ENCODE measurements at regions not wholly inside any gene's neighbourhood (a gene's known extent, or its start where the extent isn't known, plus 50 kb on each side); places are given as distances from the start of the nearest gene placed in this dataset.
"Not testable (repeated sequence)": the region's sequence is repeated elsewhere in the genome, so short reads cannot be mapped to it uniquely, and the experiment has no call there.

- no peak for DNase-seq
Measured at GRCh38 chr19:28546148-28546685, 666.7 kb downstream of the UQCRFS1 start.

GRCh38 chr19:28545397-28545796 is 667.6 kb downstream of the UQCRFS1 start:
- not testable (repeated sequence) for DNase-seq

- DNase-seq = no peak
Measured at GRCh38 chr19:28544451-28545261, 668.3 kb downstream of the UQCRFS1 start.

- DNase-seq = no peak
Measured at GRCh38 chr19:28543244-28543776, 669.6 kb downstream of the UQCRFS1 start.

GRCh38 chr19:28542394-28543243 is 670.3 kb downstream of the UQCRFS1 start:
- DNase-seq = no peak

GRCh38 chr19:28541602-28542393 is 671.2 kb downstream of the UQCRFS1 start:
- no peak for DNase-seq

- DNase-seq = no peak
Measured at GRCh38 chr19:28541029-28541428, 671.9 kb downstream of the UQCRFS1 start.

GRCh38 chr19:28540385-28540784 is 672.6 kb downstream of the UQCRFS1 start:
- not testable (repeated sequence) for DNase-seq

GRCh38 chr19:28539759-28540158 is 673.2 kb downstream of the UQCRFS1 start:
- DNase-seq = no peak

- not testable (repeated sequence) for DNase-seq
Measured at GRCh38 chr19:28538579-28538978, 674.4 kb downstream of the UQCRFS1 start.

- no peak for DNase-seq
Measured at GRCh38 chr19:28537896-28538295, 675.1 kb downstream of the UQCRFS1 start.

- DNase-seq = no peak
Measured at GRCh38 chr19:28537079-28537478, 675.9 kb downstream of the UQCRFS1 start.

- DNase-seq = no peak
Measured at GRCh38 chr19:28535352-28535775, 677.6 kb downstream of the UQCRFS1 start.

- DNase-seq = no peak
Measured at GRCh38 chr19:28534766-28535351, 678.1 kb downstream of the UQCRFS1 start.

GRCh38 chr19:28532765-28533341 is 680.1 kb downstream of the UQCRFS1 start:
- no peak for DNase-seq

- no peak for DNase-seq
Measured at GRCh38 chr19:28531979-28532378, 681.0 kb downstream of the UQCRFS1 start.

GRCh38 chr19:28530406-28531035 is 682.4 kb downstream of the UQCRFS1 start:
- no peak for DNase-seq

GRCh38 chr19:28526038-28526437 is 686.9 kb downstream of the UQCRFS1 start:
- DNase-seq = no peak

GRCh38 chr19:28523619-28524018 is 689.3 kb downstream of the UQCRFS1 start:
- no peak for DNase-seq

- no peak for DNase-seq
Measured at GRCh38 chr19:28522545-28522922, 690.4 kb downstream of the UQCRFS1 start.

All from fibroblast of skin of right quadriceps (primary cell).